H9 (cell line): ENCODE measurements at regions not wholly inside any gene's neighbourhood (a gene's known extent, or its start where the extent isn't known, plus 50 kb on each side); places are given as distances from the start of the nearest gene placed in this dataset.

Source experiments
- DNase-seq: peaks from one replicate; pipeline ENCODE4 v3.0.0-alpha.2; 2017
- H2AFZ ChIP-seq: one replicate; pipeline ENCODE4 v1.6.1; 2013; ENCODE audit warnings: mild to moderate bottlenecking, low read length, control low read depth, moderate library complexity
- H2AK5ac ChIP-seq: 2 replicates; pipeline ENCODE4 v1.6.1; 2013; ENCODE audit warnings: low read length, control low read depth, mixed read lengths; ENCODE audit not compliant: insufficient read length
- H2BK120ac ChIP-seq: one replicate; pipeline ENCODE4 v1.6.1; 2013; ENCODE audit warnings: low read depth, mild to moderate bottlenecking, low read length, control low read depth, inconsistent platforms; ENCODE audit not compliant: poor library complexity, severe bottlenecking
- H2BK12ac ChIP-seq: 2 replicates; pipeline ENCODE4 v1.6.1; 2013; ENCODE audit warnings: low read length, control low read depth, mixed read lengths, low read depth; ENCODE audit not compliant: insufficient read length
- H2BK15ac ChIP-seq: 2 replicates; pipeline ENCODE4 v1.6.1; 2013; ENCODE audit warnings: low read depth, low read length, control low read depth
- H2BK20ac ChIP-seq: one replicate; pipeline ENCODE4 v1.6.1; 2013; ENCODE audit warnings: low read depth, mild to moderate bottlenecking, low read length, control low read depth, inconsistent platforms; ENCODE audit not compliant: poor library complexity, severe bottlenecking
- H2BK5ac ChIP-seq: 2 replicates; pipeline ENCODE4 v1.6.1; 2013; ENCODE audit warnings: low read length, control low read depth, mixed read lengths; ENCODE audit not compliant: insufficient read length
- H3K14ac ChIP-seq: 2 replicates; pipeline ENCODE4 v1.6.1; 2013; ENCODE audit warnings: low read length, control low read depth; ENCODE audit not compliant: insufficient read depth
- H3K18ac ChIP-seq: 2 replicates; pipeline ENCODE4 v1.6.1; 2013; ENCODE audit warnings: low read depth, mild to moderate bottlenecking, mixed read lengths, low read length, control low read depth; ENCODE audit not compliant: insufficient read length
- H3K23ac ChIP-seq: 2 replicates; pipeline ENCODE4 v1.6.1; 2013; ENCODE audit warnings: low read length, control low read depth, mixed read lengths, low read depth; ENCODE audit not compliant: insufficient read length
- H3K23me2 ChIP-seq: 2 replicates; pipeline ENCODE4 v1.6.1; 2013; ENCODE audit warnings: low read depth, mild to moderate bottlenecking, mixed read lengths, low read length, control low read depth; ENCODE audit not compliant: insufficient read length, poor library complexity, severe bottlenecking
- H3K27ac ChIP-seq: 2 replicates; pipeline ENCODE4 v1.5.1; 2013; ENCODE audit warnings: low read length, control low read depth, mixed read lengths, low read depth; ENCODE audit not compliant: insufficient read length
- H3K27me3 ChIP-seq: 2 replicates; pipeline ENCODE4 v1.6.1; 2013; ENCODE audit warnings: low read length, control low read depth, inconsistent platforms; ENCODE audit not compliant: insufficient read depth
- H3K4ac ChIP-seq: 2 replicates; pipeline ENCODE4 v1.6.1; 2013; ENCODE audit warnings: low read depth, mild to moderate bottlenecking, control low read depth, inconsistent platforms, low read length, moderate library complexity
- H3K4me1 ChIP-seq: 2 replicates; pipeline ENCODE4 v1.6.1; 2013; ENCODE audit warnings: low read length, control low read depth, inconsistent platforms; ENCODE audit not compliant: insufficient read depth
- H3K4me2 ChIP-seq: 2 replicates; pipeline ENCODE4 v1.6.1; 2013; ENCODE audit warnings: low read length, control low read depth, mixed read lengths; ENCODE audit not compliant: insufficient read length, insufficient read depth
- H3K56ac ChIP-seq: 2 replicates; pipeline ENCODE4 v1.6.1; 2013; ENCODE audit warnings: low read depth, mild to moderate bottlenecking, mixed read lengths, low read length, control low read depth; ENCODE audit not compliant: insufficient read length
- H3K79me1 ChIP-seq: 2 replicates; pipeline ENCODE4 v1.6.1; 2013; ENCODE audit warnings: low read depth, mild to moderate bottlenecking, moderate library complexity, low read length, control low read depth, inconsistent platforms; ENCODE audit not compliant: insufficient read depth, poor library complexity, severe bottlenecking
- H3K79me2 ChIP-seq: 2 replicates; pipeline ENCODE4 v1.6.1; 2013; ENCODE audit warnings: low read length, control low read depth, inconsistent platforms; ENCODE audit not compliant: insufficient read depth
- H3K9ac ChIP-seq: 2 replicates; pipeline ENCODE4 v1.6.1; 2013; ENCODE audit warnings: low read length, control low read depth, mixed read lengths; ENCODE audit not compliant: insufficient read length; ENCODE audit errors: extremely low read depth
- H3K9me3 ChIP-seq: one replicate; pipeline ENCODE4 v1.6.1; 2013; ENCODE audit warnings: low read depth, low read length, inconsistent platforms; ENCODE audit not compliant: control insufficient read depth
- H3T11ph ChIP-seq: one replicate; pipeline ENCODE4 v1.6.1; 2013; ENCODE audit warnings: mild to moderate bottlenecking, low read length, control low read depth, inconsistent platforms
- H4K20me1 ChIP-seq: one replicate; pipeline ENCODE4 v1.6.1; 2013; ENCODE audit not compliant: control insufficient read depth, insufficient read length, insufficient read depth
- H4K5ac ChIP-seq: 2 replicates; pipeline ENCODE4 v1.6.1; 2013; ENCODE audit warnings: low read depth, mild to moderate bottlenecking, mixed read lengths, low read length, control low read depth; ENCODE audit not compliant: insufficient read length
- H4K8ac ChIP-seq: replicated peaks from 2 replicates; pipeline ENCODE4 v1.6.1; 2013; ENCODE audit warnings: low read length, control low read depth, mixed read lengths, low read depth; ENCODE audit not compliant: insufficient read length
- H4K91ac ChIP-seq: 2 replicates; pipeline ENCODE4 v1.6.1; 2013; ENCODE audit warnings: low read depth, mild to moderate bottlenecking, moderate library complexity, mixed read lengths, low read length, control low read depth; ENCODE audit not compliant: insufficient read length
- H3K27ac Mint-ChIP-seq, 3 experiments: 2 replicates in 2 of 3; 3 replicates in 1 of 3; pipeline ENCODE4 v1.8.0; 2020 to 2021; ENCODE audit warnings: mixed read lengths in 3 of 3, mild to moderate bottlenecking in 1 of 3, moderate library complexity in 1 of 3
- H3K27me3 Mint-ChIP-seq: 2 replicates; pipeline ENCODE4 v1.8.0; 2021; ENCODE audit warnings: low read depth, mild to moderate bottlenecking, moderate library complexity, mixed read lengths
- H3K36me3 Mint-ChIP-seq, 3 experiments: 2 replicates in 2 of 3; 3 replicates in 1 of 3; pipeline ENCODE4 v1.8.0; 2020 to 2021; ENCODE audit warnings: low read depth in 3 of 3, mixed read lengths in 3 of 3; ENCODE audit not compliant: insufficient read depth in 1 of 3
- H3K4me1 Mint-ChIP-seq, 2 experiments: 2 replicates each; pipeline ENCODE4 v1.8.0; 2020; ENCODE audit warnings: mixed read lengths in 2 of 2
- H3K4me3 Mint-ChIP-seq, 2 experiments: 2 replicates in 1 of 2; 3 replicates in 1 of 2; pipeline ENCODE4 v1.8.0; 2020 to 2021; ENCODE audit warnings: mild to moderate bottlenecking in 2 of 2, mixed read lengths in 2 of 2, moderate library complexity in 1 of 2
- H3K9me3 Mint-ChIP-seq, 2 experiments: 2 replicates in 1 of 2; 3 replicates in 1 of 2; pipeline ENCODE4 v1.8.0; 2020; ENCODE audit warnings: mild to moderate bottlenecking in 2 of 2, mixed read lengths in 2 of 2, moderate library complexity in 1 of 2
- TF ChIP-seq, protein P1 (sequence below): fragments of 200-600 bp; sonication (generic); conservative IDR thresholded peaks from 3 replicates; pipeline ENCODE4 v1.8.0; 2021; ENCODE audit warnings: antibody characterized with exemption, mild to moderate bottlenecking

DNA sequence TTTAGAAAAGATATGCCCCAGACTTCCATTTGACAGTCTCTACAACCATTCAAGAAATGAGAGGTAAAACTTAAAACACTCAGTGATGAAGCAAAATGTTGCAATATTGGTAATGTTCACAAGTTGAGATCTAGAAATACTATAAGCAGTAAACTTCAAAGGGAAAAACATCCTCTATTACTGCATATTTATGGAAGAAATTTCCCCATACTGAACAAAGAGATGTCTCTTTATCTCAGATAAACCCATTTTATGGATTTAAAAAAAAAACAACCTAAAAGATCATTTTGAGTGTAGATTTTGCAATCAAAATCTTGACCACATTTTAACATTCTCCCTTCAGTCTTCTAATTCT, 177.8 kb upstream of the TAB2 start:
- Histone ChIP-seq H4K91ac (no peak overlapping the region), H3K79me1 (no peaks in the 10 kb centered on the region), H3K9ac (no peak overlapping the region), H3T11ph (no peak overlapping the region), H3K4ac (no peak overlapping the region), H2BK12ac (no peak overlapping the region), H2BK120ac (no peak overlapping the region), H3K9me3 (no peaks in the 10 kb centered on the region), H4K20me1 (no peaks in the 10 kb centered on the region), H3K27me3 (no peaks in the 10 kb centered on the region), H2BK5ac (no peak overlapping the region), H3K27ac (no peak overlapping the region), H4K5ac (no peak overlapping the region), H3K18ac (no peak overlapping the region), H3K4me1 (no peaks in the 10 kb centered on the region), H4K8ac (no peak overlapping the region), H2BK15ac (no peak overlapping the region), H3K56ac (no peak overlapping the region), H3K23ac (no peak overlapping the region), H3K4me2 (no peak overlapping the region), H2AK5ac (no peak overlapping the region), H3K79me2 (no peaks in the 10 kb centered on the region), H2AFZ (no peak overlapping the region), H3K14ac (no peak overlapping the region), H2BK20ac (no peak overlapping the region), H3K23me2 (no peaks in the 10 kb centered on the region)
- TF ChIP-seq, protein P1, sequence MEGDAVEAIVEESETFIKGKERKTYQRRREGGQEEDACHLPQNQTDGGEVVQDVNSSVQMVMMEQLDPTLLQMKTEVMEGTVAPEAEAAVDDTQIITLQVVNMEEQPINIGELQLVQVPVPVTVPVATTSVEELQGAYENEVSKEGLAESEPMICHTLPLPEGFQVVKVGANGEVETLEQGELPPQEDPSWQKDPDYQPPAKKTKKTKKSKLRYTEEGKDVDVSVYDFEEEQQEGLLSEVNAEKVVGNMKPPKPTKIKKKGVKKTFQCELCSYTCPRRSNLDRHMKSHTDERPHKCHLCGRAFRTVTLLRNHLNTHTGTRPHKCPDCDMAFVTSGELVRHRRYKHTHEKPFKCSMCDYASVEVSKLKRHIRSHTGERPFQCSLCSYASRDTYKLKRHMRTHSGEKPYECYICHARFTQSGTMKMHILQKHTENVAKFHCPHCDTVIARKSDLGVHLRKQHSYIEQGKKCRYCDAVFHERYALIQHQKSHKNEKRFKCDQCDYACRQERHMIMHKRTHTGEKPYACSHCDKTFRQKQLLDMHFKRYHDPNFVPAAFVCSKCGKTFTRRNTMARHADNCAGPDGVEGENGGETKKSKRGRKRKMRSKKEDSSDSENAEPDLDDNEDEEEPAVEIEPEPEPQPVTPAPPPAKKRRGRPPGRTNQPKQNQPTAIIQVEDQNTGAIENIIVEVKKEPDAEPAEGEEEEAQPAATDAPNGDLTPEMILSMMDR = no peak
- DNase-seq = no peak
- Mint-ChIP-seq H3K4me3 (no peak overlapping the region), H3K27ac (no peak overlapping the region), H3K36me3 (no peaks in the 10 kb centered on the region; a peak in 1 of 7 replicates), H3K27me3 (no peaks in the 10 kb centered on the region), H3K9me3 (no peaks in the 10 kb centered on the region; a peak in 1 of 5 replicates), H3K4me1 (peaks cover 0 to 4% of the 10 kb centered on the region in 2 experiments; a peak in 1 of 4 replicates)
